Gastrocnemius medialis (tissue), 4 donors: ENCODE measurements at regions not wholly inside any gene's neighbourhood (a gene's known extent, or its start where the extent isn't known, plus 50 kb on each side); places are given as distances from the start of the nearest gene placed in this dataset.

ENCODE experiments used
- POLR2A ChIP-seq, 2 donors: fragments of 450-650 bp; IDR thresholded peaks; one replicate each; pipeline ENCODE4 v1.6.1; 2017; ENCODE audit warnings: antibody characterized with exemption in 2 of 2, mild to moderate bottlenecking in 2 of 2, moderate library complexity in 2 of 2
- TF ChIP-seq, protein P1 (sequence below), 5 experiments: fragments of 450-650 bp in 3 of 5; fragments of 200-600 bp in 2 of 5; sonication (generic) in 2 of 5; IDR thresholded peaks in 4 of 5; conservative IDR thresholded peaks in 1 of 5; 1 replicate in 4 of 5; 2 replicates in 1 of 5; pipeline ENCODE4 v1.5.1; 2016 to 2019; ENCODE audit warnings: antibody characterized with exemption in 5 of 5, mild to moderate bottlenecking in 3 of 5, moderate library complexity in 3 of 5

DNA sequence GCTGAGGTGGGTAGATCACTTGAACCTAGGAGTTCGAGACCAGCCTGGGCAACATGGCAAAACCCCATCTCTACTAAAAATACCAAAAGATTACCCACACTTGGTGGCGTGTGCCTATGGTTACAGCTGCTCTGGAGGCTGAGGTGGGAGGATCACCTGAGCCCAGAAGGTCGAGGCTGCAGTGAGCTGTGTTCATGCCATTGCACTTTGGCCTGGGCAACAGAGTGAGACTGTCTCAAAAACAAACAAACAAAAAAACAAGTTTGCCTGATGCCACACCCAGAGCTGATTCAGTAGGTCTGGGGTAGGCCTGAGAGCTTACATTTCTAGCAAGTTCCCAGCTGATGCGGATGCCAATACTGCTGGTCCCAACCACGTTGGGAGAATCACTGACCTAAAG is 60.5 kb upstream of the HSPA9 start:
- TF ChIP-seq, protein P1, sequence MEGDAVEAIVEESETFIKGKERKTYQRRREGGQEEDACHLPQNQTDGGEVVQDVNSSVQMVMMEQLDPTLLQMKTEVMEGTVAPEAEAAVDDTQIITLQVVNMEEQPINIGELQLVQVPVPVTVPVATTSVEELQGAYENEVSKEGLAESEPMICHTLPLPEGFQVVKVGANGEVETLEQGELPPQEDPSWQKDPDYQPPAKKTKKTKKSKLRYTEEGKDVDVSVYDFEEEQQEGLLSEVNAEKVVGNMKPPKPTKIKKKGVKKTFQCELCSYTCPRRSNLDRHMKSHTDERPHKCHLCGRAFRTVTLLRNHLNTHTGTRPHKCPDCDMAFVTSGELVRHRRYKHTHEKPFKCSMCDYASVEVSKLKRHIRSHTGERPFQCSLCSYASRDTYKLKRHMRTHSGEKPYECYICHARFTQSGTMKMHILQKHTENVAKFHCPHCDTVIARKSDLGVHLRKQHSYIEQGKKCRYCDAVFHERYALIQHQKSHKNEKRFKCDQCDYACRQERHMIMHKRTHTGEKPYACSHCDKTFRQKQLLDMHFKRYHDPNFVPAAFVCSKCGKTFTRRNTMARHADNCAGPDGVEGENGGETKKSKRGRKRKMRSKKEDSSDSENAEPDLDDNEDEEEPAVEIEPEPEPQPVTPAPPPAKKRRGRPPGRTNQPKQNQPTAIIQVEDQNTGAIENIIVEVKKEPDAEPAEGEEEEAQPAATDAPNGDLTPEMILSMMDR (IDR thresholded peaks at IDR 0.05 in 4 of 5, conservative IDR thresholded peaks at IDR 0.05 in 1 of 5), result no peak
- TF ChIP-seq POLR2A (IDR thresholded peaks at IDR 0.05), result no peak
